GM19239 (cell line): ENCODE measurements at regions not wholly inside any gene's neighbourhood (a gene's known extent, or its start where the extent isn't known, plus 50 kb on each side); places are given as distances from the start of the nearest gene placed in this dataset.
"Not testable (repeated sequence)": the region's sequence is repeated elsewhere in the genome, so short reads cannot be mapped to it uniquely, and the experiment has no call there.

Experiments used
- DNase-seq: peaks from one replicate; pipeline ENCODE4 v3.0.0; 2011; ENCODE audit warnings: low spot score; ENCODE audit not compliant: insufficient read length
- FAIRE-seq: peaks from 2 replicates; lab custom pipeline; 2011; peaks lifted over from hg19 to GRCh38; lab: Jason Lieb, UNC

- no peak for DNase-seq
- no peak for FAIRE-seq
These were observed 455.6 kb downstream of the TMEM38B start for GRCh38 chr9:106149956-106150355.

- FAIRE-seq (no peak), DNase-seq (no peak)
These were observed 462.1 kb downstream of the TMEM38B start for GRCh38 chr9:106156465-106156864.

DNA sequence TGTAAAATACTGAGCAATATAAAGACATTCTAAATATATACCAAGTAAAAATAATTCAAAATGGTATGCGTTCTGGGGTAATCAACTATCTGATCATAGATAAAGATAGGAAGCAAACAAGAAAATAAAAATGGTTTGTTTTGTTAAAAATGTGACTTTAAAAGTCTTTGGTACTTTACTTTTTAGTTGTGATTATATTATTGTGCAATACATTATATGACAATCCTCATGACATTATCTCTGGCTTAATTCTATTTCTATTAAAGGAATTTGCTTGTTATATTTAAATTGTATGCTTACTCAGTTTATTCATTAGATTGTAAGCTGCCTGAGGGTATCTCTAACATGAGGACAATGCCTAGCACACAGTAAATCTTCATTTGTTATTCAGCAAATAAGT lies 477.9 kb downstream of the TMEM38B start:
- FAIRE-seq (no peak), DNase-seq (no peak)

DNA sequence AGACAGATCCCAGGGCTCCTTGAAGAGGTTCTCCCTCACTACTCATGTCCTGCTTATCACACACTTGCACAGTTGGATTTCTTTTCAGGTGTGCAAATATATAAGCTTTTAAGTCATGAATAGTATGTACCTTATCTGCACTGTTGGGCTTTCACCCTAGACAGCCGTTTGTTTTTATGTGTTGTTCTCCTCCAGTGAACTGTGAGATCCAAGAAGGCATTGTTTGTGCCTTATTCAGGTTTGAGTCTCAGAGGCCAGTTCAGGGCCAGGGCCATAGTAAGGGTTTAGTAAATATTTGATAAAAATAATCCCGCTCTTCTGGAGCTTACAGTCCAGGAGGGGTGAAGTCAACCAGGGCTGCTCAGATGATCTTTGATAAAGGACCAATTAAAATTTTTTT lies 480.0 kb downstream of the TMEM38B start:
- FAIRE-seq (no peak), DNase-seq (no peak)

GRCh38 chr9:106177216-106177615 lies 482.9 kb downstream of the TMEM38B start:
- DNase-seq (no peak), FAIRE-seq (no peak)

GRCh38 chr9:106179191-106179590 lies 484.9 kb downstream of the TMEM38B start:
- FAIRE-seq (no peak), DNase-seq (no peak)

DNA sequence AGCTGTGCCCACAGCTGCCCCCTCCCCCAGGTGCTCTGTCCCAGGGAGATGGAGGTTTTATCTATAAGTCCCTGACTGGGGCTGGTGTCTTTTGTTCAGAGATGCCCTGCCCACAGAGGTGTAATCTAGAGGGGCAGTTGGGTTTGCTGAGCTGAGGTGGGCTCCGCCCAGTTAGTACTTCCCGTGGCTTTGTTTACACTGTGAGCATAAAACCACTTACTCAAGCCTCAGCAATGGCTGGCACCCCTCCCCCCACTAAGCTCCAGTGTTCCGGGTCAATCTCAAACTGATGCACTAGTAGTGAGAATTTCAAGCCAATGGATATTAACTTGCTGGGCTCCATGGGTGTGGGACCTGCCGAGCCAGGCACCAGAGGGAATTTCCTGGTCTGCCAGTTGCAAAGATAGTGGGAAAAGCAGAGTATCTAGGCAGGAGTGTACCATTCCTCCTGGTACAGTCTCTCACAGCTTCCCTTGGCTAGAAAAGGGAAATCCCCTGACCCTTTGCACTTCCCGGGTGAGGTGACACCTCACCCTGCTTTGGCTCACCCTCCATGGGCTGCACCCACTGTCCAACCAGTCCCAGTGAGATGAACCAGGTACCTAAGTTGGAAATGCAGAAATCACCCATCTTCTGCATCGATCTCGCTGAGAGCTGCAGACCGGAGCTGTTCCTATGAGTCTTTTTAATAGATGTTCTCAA lies 509.6 kb downstream of the TMEM38B start:
- not testable (repeated sequence) for FAIRE-seq, DNase-seq

GRCh38 chr9:106207298-106207697 lies 513.0 kb downstream of the TMEM38B start:
- FAIRE-seq (no peak), DNase-seq (no peak)

GRCh38 chr9:106218427-106218826 lies 524.1 kb downstream of the TMEM38B start:
- no peak for FAIRE-seq
- DNase-seq, result no peak

DNA sequence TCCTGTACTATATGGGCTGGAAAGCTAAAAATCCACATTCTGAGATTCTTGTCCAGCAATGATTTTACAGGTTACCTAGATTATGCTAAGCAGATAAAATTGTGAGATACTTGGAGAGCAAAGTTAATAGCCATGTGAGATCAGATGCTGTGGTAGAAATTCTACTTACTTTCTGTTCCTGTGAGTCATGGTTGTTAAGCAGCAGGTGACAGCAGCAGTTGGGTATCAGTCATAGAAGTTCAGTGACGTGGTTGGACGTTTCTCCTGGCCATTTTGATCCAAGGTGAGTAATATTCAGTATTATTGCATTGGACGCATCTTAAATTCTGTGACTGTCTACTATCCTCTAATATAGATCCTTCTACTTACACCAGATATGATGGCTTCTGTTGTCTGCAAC lies 524.5 kb downstream of the TMEM38B start:
- DNase-seq (no peak), FAIRE-seq (no peak)

DNA sequence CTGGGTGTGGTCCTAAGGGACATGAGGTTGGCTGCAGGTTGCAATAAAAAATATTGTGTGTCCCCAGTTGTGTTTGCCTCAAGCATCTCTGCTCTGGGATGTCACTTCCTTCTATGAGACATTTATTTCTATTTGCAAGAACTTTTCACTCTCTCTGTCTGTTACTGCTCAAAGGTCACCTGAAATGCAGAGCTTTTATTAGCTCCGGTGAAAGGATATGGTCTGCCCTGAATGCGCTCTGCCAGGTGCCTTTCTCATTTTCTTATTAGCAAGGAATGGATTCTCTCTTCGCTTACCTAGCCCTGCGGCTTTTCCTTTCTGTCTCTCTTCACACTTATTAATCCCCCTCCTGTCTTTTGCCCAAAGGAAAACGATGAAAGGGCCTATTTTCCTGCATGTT lies 526.1 kb downstream of the TMEM38B start:
- FAIRE-seq (no peak), DNase-seq (no peak)

GRCh38 chr9:106228861-106229260 lies 534.5 kb downstream of the TMEM38B start:
- DNase-seq, result no peak
- no peak for FAIRE-seq

- FAIRE-seq (no peak), DNase-seq (no peak)
These were observed 538.8 kb downstream of the TMEM38B start for GRCh38 chr9:106233116-106233515.

DNA sequence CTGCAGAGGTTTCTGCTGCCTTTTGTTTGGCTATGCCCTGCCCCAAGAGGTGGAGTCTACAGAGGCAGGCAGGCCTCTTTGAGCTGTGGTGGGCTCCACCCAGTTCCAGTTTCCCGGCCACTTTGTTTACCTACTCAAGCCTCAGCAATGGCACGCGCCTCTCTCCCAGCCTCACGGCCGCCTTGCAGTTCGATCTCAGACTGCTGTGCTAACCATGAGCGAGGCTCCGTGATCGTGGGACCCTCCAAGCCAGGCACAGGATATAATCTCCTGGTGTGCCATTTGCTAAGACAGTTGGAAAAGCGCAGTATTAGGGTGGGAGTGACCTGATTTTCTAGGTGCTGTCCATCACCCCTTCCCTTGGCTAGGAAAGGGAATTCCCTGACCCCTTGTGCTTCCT lies 566.6 kb downstream of the TMEM38B start:
- not testable (repeated sequence) for FAIRE-seq, DNase-seq

GRCh38 chr9:106277966-106278365 lies 583.6 kb downstream of the TMEM38B start:
- no peak for FAIRE-seq
- DNase-seq, result no peak

GRCh38 chr9:106283769-106284168 lies 579.2 kb upstream of the ZNF462 start:
- no peak for DNase-seq
- FAIRE-seq, result no peak

GRCh38 chr9:106284296-106284695 lies 578.7 kb upstream of the ZNF462 start:
- DNase-seq (no peak), FAIRE-seq (no peak)

DNA sequence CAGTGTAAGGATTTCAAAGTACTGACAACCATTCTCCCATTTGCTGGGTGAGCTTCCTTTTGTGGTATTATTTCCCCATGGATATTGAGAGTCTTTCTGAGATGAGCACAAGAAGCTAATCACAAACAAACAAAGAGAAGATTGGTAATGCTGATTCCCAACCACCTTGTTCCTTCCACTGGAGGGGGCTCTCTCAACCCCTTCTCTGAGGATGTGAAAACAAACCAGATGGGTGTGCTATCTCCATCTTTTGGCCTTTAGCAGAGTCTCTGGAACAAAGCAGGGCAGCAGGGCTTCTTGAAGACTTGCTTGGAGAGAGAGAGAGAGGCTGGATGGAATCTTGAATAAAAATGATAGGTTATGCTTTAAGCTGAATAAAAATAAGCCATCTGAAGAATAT lies 576.7 kb upstream of the ZNF462 start:
- FAIRE-seq (no peak), DNase-seq (no peak)

- DNase-seq, result no peak
- FAIRE-seq, result no peak
These were observed 575.8 kb upstream of the ZNF462 start for GRCh38 chr9:106287091-106287631.

GRCh38 chr9:106287731-106288130 lies 575.2 kb upstream of the ZNF462 start:
- FAIRE-seq, result no peak
- DNase-seq, result no peak

DNA sequence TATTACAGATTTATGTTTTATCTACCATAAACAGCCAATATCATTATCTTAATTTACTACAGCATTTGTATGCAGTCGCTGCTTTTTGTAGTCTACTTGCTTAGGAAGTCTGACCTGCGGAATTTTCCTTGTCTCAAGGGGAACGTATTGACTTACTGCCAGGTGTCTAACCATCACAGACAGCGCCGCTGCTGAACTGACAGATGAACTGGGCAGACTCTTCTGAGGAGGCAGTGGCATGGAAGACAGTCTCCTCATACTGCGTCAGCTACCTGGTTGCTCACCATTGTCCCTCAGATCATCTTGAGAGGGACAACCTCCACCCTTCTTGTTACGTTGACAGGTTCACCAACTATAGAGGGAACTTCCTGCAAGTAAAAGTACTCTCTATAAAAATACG lies 574.3 kb upstream of the ZNF462 start:
- DNase-seq (no peak), FAIRE-seq (no peak)

DNA sequence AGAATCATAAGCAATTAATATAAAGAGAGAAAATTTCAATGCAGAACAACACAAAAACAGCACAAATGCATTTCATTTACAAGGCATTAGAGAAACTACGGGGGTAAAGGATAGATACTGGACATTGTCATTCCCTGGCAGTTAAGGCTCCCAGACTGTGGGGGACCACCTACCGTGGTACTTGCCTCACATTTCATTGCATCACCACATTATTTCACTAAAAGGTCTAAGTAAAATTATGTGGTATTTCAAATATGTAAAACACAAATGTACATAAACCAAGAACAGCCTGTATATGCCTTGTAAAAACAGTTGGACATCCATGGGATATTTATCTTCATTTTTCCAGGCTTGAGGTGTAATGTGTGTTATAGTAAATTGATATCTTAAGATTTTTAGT lies 571.2 kb upstream of the ZNF462 start:
- FAIRE-seq (no peak), DNase-seq (no peak)
